ENCODE measurements at regions not wholly inside any gene's neighbourhood (a gene's known extent, or its start where the extent isn't known, plus 50 kb on each side); places are given as distances from the start of the nearest gene placed in this dataset.

DNA sequence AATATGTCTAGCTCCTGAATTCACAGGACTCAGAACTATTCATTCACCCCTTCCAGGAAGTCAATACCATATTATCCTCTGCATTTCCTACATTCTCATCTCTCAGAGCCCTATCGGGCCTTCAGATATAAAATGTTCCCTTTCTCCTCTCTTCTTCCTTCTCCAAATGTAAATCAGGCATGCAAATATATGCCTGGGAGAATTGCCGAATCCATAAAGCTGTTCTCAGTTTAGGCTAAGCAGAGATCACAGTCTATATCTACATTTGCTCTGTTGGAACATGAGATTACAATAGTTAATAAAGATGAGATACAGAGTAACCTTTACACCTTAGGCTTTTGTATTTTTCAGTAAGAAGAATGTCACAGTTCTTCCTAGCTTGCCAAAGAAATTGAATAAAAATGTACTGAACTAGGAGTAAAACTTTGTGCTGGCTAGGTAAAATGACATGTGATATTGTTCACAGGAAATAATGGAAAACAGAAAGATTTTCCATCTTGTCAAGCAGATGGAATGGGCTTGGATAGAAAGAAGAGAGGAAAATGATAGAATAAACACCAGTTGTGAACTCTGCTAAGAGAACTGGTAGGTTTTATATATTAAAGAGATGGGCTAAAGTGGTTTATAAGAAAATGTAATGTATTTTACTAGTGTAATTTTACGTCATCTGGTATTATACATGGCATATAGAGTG is 161.5 kb downstream of the NRIP1 start:
- no peak for DNase-seq (ENCODE audit: low spot score)
- TF ChIP-seq, protein P1, sequence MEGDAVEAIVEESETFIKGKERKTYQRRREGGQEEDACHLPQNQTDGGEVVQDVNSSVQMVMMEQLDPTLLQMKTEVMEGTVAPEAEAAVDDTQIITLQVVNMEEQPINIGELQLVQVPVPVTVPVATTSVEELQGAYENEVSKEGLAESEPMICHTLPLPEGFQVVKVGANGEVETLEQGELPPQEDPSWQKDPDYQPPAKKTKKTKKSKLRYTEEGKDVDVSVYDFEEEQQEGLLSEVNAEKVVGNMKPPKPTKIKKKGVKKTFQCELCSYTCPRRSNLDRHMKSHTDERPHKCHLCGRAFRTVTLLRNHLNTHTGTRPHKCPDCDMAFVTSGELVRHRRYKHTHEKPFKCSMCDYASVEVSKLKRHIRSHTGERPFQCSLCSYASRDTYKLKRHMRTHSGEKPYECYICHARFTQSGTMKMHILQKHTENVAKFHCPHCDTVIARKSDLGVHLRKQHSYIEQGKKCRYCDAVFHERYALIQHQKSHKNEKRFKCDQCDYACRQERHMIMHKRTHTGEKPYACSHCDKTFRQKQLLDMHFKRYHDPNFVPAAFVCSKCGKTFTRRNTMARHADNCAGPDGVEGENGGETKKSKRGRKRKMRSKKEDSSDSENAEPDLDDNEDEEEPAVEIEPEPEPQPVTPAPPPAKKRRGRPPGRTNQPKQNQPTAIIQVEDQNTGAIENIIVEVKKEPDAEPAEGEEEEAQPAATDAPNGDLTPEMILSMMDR (IDR thresholded peaks at IDR 0.05): no peak
- H3K4me3 ChIP-seq: no peak overlapping the region
- no peak overlapping the region for H3K27ac ChIP-seq

DNA sequence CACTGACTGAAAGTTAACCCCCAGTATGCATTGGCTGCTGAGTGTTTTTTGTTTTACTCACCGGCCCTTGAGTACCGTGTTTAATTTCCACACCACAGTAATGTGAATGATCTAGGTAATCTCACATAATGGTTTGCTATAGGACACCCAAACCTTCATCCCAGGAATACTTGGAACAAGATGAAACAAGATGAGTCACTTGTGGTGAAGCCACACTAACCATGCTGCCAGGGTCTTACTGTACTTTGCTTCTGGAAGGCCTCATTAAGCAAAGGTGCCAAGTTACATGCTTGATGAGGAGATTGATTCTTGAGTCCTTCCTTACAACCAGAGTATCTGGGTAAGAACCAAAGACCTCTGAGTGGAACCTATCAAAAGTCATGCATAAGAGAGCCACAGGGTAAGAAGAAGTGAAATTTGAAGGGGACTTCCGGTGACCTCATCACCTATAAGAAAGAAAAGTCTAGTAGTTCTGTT is 163.3 kb downstream of the NRIP1 start:
- DNase-seq (ENCODE audit: low spot score): no peak
- TF ChIP-seq, protein P1 (IDR thresholded peaks at IDR 0.05): no peak
- no peak overlapping the region for H3K27ac ChIP-seq
- H3K4me3 ChIP-seq: no peak overlapping the region

DNA sequence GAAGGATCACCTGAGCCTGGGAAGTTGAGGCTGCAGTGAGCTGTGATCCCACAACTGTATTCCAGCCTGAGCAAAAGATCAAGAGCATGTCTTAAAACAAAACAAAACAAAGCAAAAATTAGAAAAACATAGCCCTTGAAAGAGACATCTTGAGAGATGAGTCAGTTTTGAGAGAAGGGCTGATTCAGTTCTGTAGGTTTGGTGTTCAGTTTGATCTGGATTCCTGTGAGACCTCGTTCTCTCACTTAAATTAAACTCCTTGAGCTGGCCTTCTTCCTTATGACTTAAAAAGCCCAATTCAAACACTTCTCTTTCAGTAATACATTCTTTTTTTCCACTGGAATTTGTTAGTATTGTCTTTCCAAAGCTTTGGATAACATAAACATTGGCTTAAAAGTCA is 164.2 kb downstream of the NRIP1 start:
- DNase-seq (ENCODE audit: low spot score): no peak
- TF ChIP-seq, protein P1 (IDR thresholded peaks at IDR 0.05): no peak
- Histone ChIP-seq H3K4me3 (no peak overlapping the region), H3K27ac (no peak overlapping the region)

DNA sequence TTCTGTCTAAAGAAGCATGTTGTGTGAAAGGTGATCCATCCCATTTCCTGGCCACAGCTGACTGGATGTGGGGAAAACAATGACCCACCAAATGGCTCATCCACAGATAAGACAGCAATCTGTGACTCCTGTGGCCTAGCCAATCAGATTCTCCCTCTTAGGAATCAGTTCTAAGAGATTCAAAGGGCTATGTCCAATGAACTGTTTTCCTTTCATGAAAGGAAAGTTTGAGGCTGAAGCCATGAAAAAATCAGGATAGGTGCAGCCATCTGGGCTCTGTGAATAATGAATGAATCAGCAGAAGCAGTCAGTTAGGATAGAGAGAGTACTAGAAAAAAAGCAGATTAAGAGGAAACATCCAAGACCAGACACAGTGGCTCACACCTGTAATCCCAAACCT is 164.7 kb downstream of the NRIP1 start:
- no peak for DNase-seq (ENCODE audit: low spot score)
- TF ChIP-seq, protein P1 (IDR thresholded peaks at IDR 0.05): no peak
- no peak overlapping the region for H3K4me3 ChIP-seq
- H3K27ac ChIP-seq: no peak overlapping the region

DNA sequence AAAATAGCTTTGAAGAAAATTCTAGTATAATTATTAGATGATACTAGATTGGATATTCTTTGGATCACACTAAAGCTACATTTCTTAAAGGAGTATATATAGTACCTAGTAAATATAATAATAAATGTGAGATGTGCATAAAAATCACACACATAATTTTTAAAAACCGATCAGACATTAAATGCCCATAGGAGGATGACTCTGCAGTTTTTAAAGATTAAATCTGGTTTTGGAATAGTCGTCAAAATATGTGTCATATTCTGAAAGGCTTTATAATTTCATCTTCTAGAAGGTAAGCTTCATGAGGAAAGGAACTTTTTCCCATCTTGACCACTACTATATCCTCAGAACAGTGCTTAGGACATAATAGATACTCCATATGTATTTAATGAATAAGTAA is 169.0 kb downstream of the NRIP1 start:
- Histone ChIP-seq H3K4me3 (no peak overlapping the region), H3K27ac (no peak overlapping the region)
- no peak for DNase-seq (ENCODE audit: low spot score)
- TF ChIP-seq, protein P1 (IDR thresholded peaks at IDR 0.05): no peak

DNA sequence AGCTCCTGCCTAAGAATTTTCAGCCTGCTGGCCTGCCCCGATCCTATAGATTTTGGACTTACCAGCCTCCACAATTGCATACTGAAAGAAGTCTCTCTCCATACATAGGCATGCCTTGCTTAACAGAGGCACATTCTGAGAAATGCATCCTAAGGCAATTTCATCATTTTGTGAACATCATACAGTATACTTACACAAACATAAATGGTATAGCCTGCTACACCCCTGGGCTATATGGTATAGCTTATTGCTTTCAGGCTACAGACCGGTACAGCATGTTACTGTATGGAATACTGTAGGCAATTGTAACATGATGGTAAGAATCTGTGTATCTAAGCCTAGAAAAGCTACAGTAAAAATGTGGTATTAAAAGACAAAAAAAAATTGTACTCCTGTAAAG is 174.7 kb downstream of the NRIP1 start:
- Histone ChIP-seq H3K27ac (no peak overlapping the region), H3K4me3 (no peak overlapping the region)
- no peak for DNase-seq (ENCODE audit: low spot score)
- TF ChIP-seq, protein P1 (IDR thresholded peaks at IDR 0.05): no peak

DNA sequence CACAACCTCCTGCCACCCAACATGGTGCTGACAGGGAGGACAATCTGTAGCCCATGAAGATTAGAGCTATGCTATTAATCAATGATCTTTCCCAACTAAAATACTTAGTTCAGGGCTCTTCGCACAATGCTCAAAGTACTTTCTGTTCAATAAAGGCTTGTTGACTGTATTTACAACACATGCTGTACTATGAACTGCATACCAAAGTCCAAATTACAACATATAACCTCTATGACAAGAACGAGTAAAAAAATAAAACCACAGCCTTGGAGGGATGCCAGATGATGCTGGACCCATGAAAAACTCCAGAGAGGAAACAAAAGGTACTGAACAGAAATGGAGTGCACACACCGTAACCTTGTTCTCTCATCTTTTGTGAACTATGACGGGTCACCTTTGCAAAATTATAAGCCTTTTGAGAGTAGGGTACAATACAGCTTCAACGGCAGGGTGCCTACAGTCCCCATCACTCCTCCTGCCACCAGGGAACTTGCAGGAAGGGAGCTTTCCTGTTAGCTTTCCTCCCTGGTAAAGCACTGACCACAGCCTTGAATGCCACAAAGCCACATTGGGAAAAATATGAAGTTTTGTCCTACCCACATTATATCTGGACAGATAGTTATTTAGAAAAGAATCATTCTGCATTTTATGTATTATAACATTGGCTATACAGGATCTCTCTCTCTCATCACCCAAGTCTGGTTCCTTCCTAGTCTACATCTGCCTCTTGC is 175.6 kb downstream of the NRIP1 start:
- no peak for DNase-seq (ENCODE audit: low spot score)
- TF ChIP-seq, protein P1 (IDR thresholded peaks at IDR 0.05): no peak
- no peak overlapping the region for H3K27ac ChIP-seq
- no peak overlapping the region for H3K4me3 ChIP-seq

All from coronary artery (tissue), 2 donors.